ENCODE measurements at regions not wholly inside any gene's neighbourhood (a gene's known extent, or its start where the extent isn't known, plus 50 kb on each side); places are given as distances from the start of the nearest gene placed in this dataset.

- TF ChIP-seq EP300 (IDR thresholded peaks at IDR 0.05; ENCODE audit: low read depth): no peak
- no peak for TF ChIP-seq POLR2AphosphoS5 (IDR thresholded peaks at IDR 0.05)
- TF ChIP-seq CTCF (IDR thresholded peaks at IDR 0.05): no peak
Measured at GRCh38 chr12:23006413-23006812, 381.4 kb downstream of the ETNK1 start.
